ENCODE measurements at regions not wholly inside any gene's neighbourhood (a gene's known extent, or its start where the extent isn't known, plus 50 kb on each side); places are given as distances from the start of the nearest gene placed in this dataset.

DNA sequence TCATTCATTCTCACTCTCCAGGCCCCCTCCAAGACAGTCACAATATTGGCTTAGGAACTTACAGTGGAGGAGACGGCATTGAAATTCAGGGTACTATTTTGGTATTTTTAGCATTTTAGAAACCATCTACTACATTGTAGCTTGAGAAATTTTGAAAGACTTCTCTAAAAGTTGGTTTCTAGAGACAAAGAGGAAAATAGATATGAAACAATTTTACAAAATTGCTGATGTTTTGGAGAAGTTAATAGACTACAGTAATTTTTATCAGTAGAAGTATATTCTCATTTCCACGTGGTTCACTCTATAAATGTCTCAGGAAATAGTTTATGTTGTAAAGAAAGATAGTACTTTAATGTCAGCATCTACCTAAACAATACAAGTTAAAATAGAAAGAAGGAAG, 63.2 kb upstream of the ZSWIM6 start:
- Histone ChIP-seq H3K27ac (no peak overlapping the region), H3K36me3 (no peaks in the 10 kb centered on the region), H3K4me1 (ENCODE audit: control insufficient read depth in 1 of 2, low read depth in 2 of 2) (no peaks in the 10 kb centered on the region), H3K27me3 (replicated peaks; ENCODE audit: insufficient read depth) (no peaks in the 10 kb centered on the region), H3K4me3 (no peak overlapping the region), H3K9me3 (no peaks in the 10 kb centered on the region)
- no peak for ATAC-seq (ENCODE audit: insufficient number of reproducible peaks, low FRiP score, low read depth)
- DNase-seq (ENCODE audit: low spot score): no peak
- TF ChIP-seq, protein P1, sequence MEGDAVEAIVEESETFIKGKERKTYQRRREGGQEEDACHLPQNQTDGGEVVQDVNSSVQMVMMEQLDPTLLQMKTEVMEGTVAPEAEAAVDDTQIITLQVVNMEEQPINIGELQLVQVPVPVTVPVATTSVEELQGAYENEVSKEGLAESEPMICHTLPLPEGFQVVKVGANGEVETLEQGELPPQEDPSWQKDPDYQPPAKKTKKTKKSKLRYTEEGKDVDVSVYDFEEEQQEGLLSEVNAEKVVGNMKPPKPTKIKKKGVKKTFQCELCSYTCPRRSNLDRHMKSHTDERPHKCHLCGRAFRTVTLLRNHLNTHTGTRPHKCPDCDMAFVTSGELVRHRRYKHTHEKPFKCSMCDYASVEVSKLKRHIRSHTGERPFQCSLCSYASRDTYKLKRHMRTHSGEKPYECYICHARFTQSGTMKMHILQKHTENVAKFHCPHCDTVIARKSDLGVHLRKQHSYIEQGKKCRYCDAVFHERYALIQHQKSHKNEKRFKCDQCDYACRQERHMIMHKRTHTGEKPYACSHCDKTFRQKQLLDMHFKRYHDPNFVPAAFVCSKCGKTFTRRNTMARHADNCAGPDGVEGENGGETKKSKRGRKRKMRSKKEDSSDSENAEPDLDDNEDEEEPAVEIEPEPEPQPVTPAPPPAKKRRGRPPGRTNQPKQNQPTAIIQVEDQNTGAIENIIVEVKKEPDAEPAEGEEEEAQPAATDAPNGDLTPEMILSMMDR (IDR thresholded peaks at IDR 0.05): no peak

GRCh38 chr5:61270510-61271165, 61.4 kb upstream of the ZSWIM6 start:
- ATAC-seq (ENCODE audit: insufficient number of reproducible peaks, low FRiP score, low read depth): no peak
- TF ChIP-seq, protein P1 (IDR thresholded peaks at IDR 0.05): no peak

DNA sequence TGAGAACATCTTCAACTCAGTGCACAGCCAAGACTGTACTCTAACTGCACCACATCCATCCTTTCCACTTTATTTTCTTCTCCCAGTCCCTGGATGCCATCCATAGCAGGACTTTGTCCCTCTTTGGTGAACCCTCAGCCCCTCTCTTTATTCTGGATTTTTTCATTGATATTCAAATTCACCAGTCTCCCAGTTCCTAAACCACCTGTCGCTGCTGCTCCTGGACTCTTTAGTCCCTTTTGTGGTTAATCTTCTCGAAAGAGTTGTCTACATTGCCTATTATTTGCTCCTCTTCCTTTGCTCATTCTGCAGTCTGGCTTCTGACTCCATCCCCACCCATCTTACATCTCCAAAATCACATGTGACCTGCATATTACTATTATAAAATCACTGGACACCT, 59.4 kb upstream of the ZSWIM6 start:
- ATAC-seq (ENCODE audit: insufficient number of reproducible peaks, low FRiP score, low read depth) (no peak), DNase-seq (ENCODE audit: low spot score) (no peak)
- H3K4me3 ChIP-seq: no peak overlapping the region
- no peaks in the 10 kb centered on the region for H3K27me3 ChIP-seq (replicated peaks; ENCODE audit: insufficient read depth)
- no peaks in the 10 kb centered on the region for H3K9me3 ChIP-seq
- TF ChIP-seq, protein P1 (IDR thresholded peaks at IDR 0.05): no peak
- no peak overlapping the region for H3K27ac ChIP-seq
- H3K4me1 ChIP-seq (ENCODE audit: control insufficient read depth in 1 of 2, low read depth in 2 of 2): peaks cover 0 to 5% of the 10 kb centered on the region in 2 donors
- no peaks in the 10 kb centered on the region for H3K36me3 ChIP-seq

More at GRCh38 chr5:61270510-61271165, 61.4 kb upstream of the ZSWIM6 start:
- Histone ChIP-seq H3K36me3 (no peaks in the 10 kb centered on the region), H3K4me3 (no peak overlapping the region), H3K9me3 (no peaks in the 10 kb centered on the region), H3K27ac (no peak overlapping the region), H3K27me3 (replicated peaks; ENCODE audit: insufficient read depth) (no peaks in the 10 kb centered on the region), H3K4me1 (ENCODE audit: control insufficient read depth in 1 of 2, low read depth in 2 of 2) (no peaks in the 10 kb centered on the region)
- DNase-seq (ENCODE audit: low spot score): no peak

GRCh38 chr5:61273279-61273975, 58.6 kb upstream of the ZSWIM6 start:
- DNase-seq (ENCODE audit: low spot score): no peak
- ATAC-seq (ENCODE audit: insufficient number of reproducible peaks, low FRiP score, low read depth): no peak
- TF ChIP-seq, protein P1 (IDR thresholded peaks at IDR 0.05): no peak
- Histone ChIP-seq H3K36me3 (no peaks in the 10 kb centered on the region), H3K27me3 (replicated peaks; ENCODE audit: insufficient read depth) (no peaks in the 10 kb centered on the region), H3K9me3 (no peaks in the 10 kb centered on the region), H3K4me3 (no peak overlapping the region), H3K27ac (no peak overlapping the region), H3K4me1 (ENCODE audit: control insufficient read depth in 1 of 2, low read depth in 2 of 2) (peaks cover 0 to 5% of the 10 kb centered on the region in 2 donors)

- Histone ChIP-seq H3K9me3 (no peaks in the 10 kb centered on the region), H3K36me3 (no peaks in the 10 kb centered on the region), H3K4me1 (ENCODE audit: control insufficient read depth in 1 of 2, low read depth in 2 of 2) (peaks cover 0 to 5% of the 10 kb centered on the region in 2 donors), H3K27ac (no peak overlapping the region), H3K4me3 (no peak overlapping the region), H3K27me3 (replicated peaks; ENCODE audit: insufficient read depth) (no peaks in the 10 kb centered on the region)
- TF ChIP-seq, protein P1 (IDR thresholded peaks at IDR 0.05): no peak
- DNase-seq (ENCODE audit: low spot score) (no peak), ATAC-seq (ENCODE audit: insufficient number of reproducible peaks, low FRiP score, low read depth) (no peak)
Observed at GRCh38 chr5:61274511-61274911, 57.5 kb upstream of the ZSWIM6 start.
